ENCODE measurements at regions not wholly inside any gene's neighbourhood (a gene's known extent, or its start where the extent isn't known, plus 50 kb on each side); places are given as distances from the start of the nearest gene placed in this dataset.

DNA sequence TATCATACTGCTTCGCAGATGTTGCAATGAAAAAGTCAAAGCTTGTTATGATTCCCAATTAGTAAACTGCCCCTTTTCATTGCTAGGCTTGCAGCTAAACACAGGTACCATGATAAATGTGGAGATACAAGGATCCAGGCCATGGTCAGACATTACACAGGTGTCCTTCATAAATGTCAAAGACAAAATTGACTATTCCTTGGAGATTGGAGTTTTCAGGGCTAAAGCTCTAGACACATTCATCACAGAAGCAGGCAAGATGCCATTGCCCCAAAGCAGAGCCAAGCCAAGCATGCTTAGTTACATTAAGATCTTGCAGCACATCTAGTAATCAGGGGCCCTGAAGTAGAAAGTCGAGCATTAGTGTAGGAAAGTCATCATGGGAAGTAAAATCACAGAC lies 111.3 kb upstream of the INTU start:
- Histone ChIP-seq H3K27me3 (ENCODE audit: control insufficient read depth in 4 of 4, insufficient read depth in 4 of 4, low read length in 3 of 4) (no peaks in the 10 kb centered on the region), H3K9ac (ENCODE audit: low read depth in 1 of 2, low read length in 2 of 2) (no peak overlapping the region), H3K9me3 (ENCODE audit: control insufficient read depth in 4 of 4, low read length in 3 of 4) (no peaks in the 10 kb centered on the region), H3K4me1 (ENCODE audit: control insufficient read depth in 4 of 4, insufficient read depth in 4 of 4, low read length in 3 of 4) (no peaks in the 10 kb centered on the region), H3K4me3 (ENCODE audit: low read depth in 1 of 3, low read length in 3 of 3) (no peak overlapping the region), H3K36me3 (ENCODE audit: control insufficient read depth in 4 of 4, insufficient read depth in 3 of 4, low read depth in 1 of 4, low read length in 3 of 4) (no peaks in the 10 kb centered on the region), H3K27ac (ENCODE audit: low read depth in 1 of 2, low read length in 2 of 2) (no peak overlapping the region)
- 66% methylated on average over 2 of the region's 2 CpGs for WGBS
- DNase-seq (ENCODE audit: low spot score): no peak
- no peak for TF ChIP-seq YY1 (IDR thresholded peaks at IDR 0.05)
- no peak for TF ChIP-seq TAF1 (conservative IDR thresholded peaks at IDR 0.05)
- TF ChIP-seq RAD21 (IDR thresholded peaks at IDR 0.05): no peak
- no peak for TF ChIP-seq FOXA1 (IDR thresholded peaks at IDR 0.05)
- TF ChIP-seq RXRA (IDR thresholded peaks at IDR 0.05): no peak
- TF ChIP-seq, protein P1, sequence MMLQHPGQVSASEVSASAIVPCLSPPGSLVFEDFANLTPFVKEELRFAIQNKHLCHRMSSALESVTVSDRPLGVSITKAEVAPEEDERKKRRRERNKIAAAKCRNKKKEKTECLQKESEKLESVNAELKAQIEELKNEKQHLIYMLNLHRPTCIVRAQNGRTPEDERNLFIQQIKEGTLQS (IDR thresholded peaks at IDR 0.05): no peak
- no peak for TF ChIP-seq FOXA2 (IDR thresholded peaks at IDR 0.05)
- TF ChIP-seq, protein P2, sequence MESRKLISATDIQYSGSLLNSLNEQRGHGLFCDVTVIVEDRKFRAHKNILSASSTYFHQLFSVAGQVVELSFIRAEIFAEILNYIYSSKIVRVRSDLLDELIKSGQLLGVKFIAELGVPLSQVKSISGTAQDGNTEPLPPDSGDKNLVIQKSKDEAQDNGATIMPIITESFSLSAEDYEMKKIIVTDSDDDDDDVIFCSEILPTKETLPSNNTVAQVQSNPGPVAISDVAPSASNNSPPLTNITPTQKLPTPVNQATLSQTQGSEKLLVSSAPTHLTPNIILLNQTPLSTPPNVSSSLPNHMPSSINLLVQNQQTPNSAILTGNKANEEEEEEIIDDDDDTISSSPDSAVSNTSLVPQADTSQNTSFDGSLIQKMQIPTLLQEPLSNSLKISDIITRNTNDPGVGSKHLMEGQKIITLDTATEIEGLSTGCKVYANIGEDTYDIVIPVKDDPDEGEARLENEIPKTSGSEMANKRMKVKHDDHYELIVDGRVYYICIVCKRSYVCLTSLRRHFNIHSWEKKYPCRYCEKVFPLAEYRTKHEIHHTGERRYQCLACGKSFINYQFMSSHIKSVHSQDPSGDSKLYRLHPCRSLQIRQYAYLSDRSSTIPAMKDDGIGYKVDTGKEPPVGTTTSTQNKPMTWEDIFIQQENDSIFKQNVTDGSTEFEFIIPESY (IDR thresholded peaks at IDR 0.05): no peak
- TF ChIP-seq NR2F2 (IDR thresholded peaks at IDR 0.05): no peak
- TF ChIP-seq, protein P3, sequence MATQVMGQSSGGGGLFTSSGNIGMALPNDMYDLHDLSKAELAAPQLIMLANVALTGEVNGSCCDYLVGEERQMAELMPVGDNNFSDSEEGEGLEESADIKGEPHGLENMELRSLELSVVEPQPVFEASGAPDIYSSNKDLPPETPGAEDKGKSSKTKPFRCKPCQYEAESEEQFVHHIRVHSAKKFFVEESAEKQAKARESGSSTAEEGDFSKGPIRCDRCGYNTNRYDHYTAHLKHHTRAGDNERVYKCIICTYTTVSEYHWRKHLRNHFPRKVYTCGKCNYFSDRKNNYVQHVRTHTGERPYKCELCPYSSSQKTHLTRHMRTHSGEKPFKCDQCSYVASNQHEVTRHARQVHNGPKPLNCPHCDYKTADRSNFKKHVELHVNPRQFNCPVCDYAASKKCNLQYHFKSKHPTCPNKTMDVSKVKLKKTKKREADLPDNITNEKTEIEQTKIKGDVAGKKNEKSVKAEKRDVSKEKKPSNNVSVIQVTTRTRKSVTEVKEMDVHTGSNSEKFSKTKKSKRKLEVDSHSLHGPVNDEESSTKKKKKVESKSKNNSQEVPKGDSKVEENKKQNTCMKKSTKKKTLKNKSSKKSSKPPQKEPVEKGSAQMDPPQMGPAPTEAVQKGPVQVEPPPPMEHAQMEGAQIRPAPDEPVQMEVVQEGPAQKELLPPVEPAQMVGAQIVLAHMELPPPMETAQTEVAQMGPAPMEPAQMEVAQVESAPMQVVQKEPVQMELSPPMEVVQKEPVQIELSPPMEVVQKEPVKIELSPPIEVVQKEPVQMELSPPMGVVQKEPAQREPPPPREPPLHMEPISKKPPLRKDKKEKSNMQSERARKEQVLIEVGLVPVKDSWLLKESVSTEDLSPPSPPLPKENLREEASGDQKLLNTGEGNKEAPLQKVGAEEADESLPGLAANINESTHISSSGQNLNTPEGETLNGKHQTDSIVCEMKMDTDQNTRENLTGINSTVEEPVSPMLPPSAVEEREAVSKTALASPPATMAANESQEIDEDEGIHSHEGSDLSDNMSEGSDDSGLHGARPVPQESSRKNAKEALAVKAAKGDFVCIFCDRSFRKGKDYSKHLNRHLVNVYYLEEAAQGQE (IDR thresholded peaks at IDR 0.05): no peak

DNA sequence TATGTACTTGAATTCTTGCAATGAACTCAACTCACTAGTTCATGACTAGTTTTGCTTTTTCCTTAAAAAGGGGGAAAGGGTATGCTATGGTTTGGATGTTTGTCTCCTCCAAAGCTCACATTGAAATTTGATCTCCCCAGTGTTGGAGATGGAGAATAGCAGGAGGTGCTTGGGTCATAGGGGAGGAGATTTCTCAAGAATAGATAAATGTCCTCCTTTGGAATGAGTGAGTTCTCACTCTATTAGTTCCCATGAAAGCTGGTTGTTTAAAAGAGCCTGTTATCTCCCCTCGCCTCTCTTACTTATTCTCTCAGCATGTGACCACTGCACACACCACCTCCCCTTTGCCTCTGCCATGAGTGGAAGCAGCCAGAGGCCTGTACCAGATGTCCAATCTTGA lies 109.4 kb upstream of the INTU start:
- TF ChIP-seq FOXA1 (IDR thresholded peaks at IDR 0.05) (no peak), YY1 (IDR thresholded peaks at IDR 0.05) (no peak)
- Histone ChIP-seq H3K36me3 (ENCODE audit: control insufficient read depth in 4 of 4, insufficient read depth in 3 of 4, low read depth in 1 of 4, low read length in 3 of 4) (no peaks in the 10 kb centered on the region), H3K27ac (ENCODE audit: low read depth in 1 of 2, low read length in 2 of 2) (no peak overlapping the region), H3K4me3 (ENCODE audit: low read depth in 1 of 3, low read length in 3 of 3) (no peak overlapping the region), H3K9me3 (ENCODE audit: control insufficient read depth in 4 of 4, low read length in 3 of 4) (no peaks in the 10 kb centered on the region), H3K27me3 (ENCODE audit: control insufficient read depth in 4 of 4, insufficient read depth in 4 of 4, low read length in 3 of 4) (no peaks in the 10 kb centered on the region), H3K9ac (ENCODE audit: low read depth in 1 of 2, low read length in 2 of 2) (no peak overlapping the region), H3K4me1 (ENCODE audit: control insufficient read depth in 4 of 4, insufficient read depth in 4 of 4, low read length in 3 of 4) (no peaks in the 10 kb centered on the region)
- WGBS: 89% methylated on average over 1 of the region's 1 CpG
- no peak for DNase-seq (ENCODE audit: low spot score)

DNA sequence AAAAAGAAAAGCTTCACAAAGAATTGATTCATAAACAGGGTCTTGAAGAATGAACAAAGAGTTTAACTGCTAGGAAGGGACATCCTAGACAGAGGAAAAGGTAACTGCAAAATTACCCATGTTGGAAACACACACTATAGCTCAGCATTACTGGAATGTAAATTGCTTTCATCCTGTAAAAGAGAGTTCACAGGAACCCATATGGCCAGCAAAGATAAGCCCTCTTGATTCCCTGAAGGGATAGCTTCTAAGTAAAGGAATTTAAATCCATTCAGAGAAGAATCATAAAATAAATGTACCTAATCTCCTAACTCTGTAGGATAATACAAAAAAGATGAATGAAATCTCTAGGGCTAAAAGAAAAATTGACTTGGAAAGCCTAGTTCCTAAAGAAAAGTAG lies 107.1 kb upstream of the INTU start:
- no peak for TF ChIP-seq HNF4A (conservative IDR thresholded peaks at IDR 0.05)
- no peak for TF ChIP-seq FOXA1 (IDR thresholded peaks at IDR 0.05)
- TF ChIP-seq, protein P2 (IDR thresholded peaks at IDR 0.05): no peak
- no peak for TF ChIP-seq JUND (IDR thresholded peaks at IDR 0.05)
- no peak for TF ChIP-seq RXRA (IDR thresholded peaks at IDR 0.05)
- TF ChIP-seq, protein P3 (IDR thresholded peaks at IDR 0.05): no peak
- TF ChIP-seq SP1 (IDR thresholded peaks at IDR 0.05): no peak
- no peak for TF ChIP-seq RAD21 (IDR thresholded peaks at IDR 0.05)
- TF ChIP-seq YY1 (IDR thresholded peaks at IDR 0.05): no peak
- TF ChIP-seq, protein P4, sequence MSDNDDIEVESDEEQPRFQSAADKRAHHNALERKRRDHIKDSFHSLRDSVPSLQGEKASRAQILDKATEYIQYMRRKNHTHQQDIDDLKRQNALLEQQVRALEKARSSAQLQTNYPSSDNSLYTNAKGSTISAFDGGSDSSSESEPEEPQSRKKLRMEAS (IDR thresholded peaks at IDR 0.05): no peak
- H3K9ac ChIP-seq (ENCODE audit: low read depth in 1 of 2, low read length in 2 of 2): no peak overlapping the region
- DNase-seq (ENCODE audit: low spot score): no peak

More for the DNA sequence above, 107.1 kb upstream of the INTU start:
- Histone ChIP-seq H3K9me3 (ENCODE audit: control insufficient read depth in 4 of 4, low read length in 3 of 4) (no peaks in the 10 kb centered on the region), H3K36me3 (ENCODE audit: control insufficient read depth in 4 of 4, insufficient read depth in 3 of 4, low read depth in 1 of 4, low read length in 3 of 4) (no peaks in the 10 kb centered on the region), H3K27ac (ENCODE audit: low read depth in 1 of 2, low read length in 2 of 2) (no peak overlapping the region), H3K27me3 (ENCODE audit: control insufficient read depth in 4 of 4, insufficient read depth in 4 of 4, low read length in 3 of 4) (no peaks in the 10 kb centered on the region), H3K4me3 (ENCODE audit: low read depth in 1 of 3, low read length in 3 of 3) (no peak overlapping the region), H3K4me1 (ENCODE audit: control insufficient read depth in 4 of 4, insufficient read depth in 4 of 4, low read length in 3 of 4) (no peaks in the 10 kb centered on the region)
